Muscle of back (tissue), 3 donors: ENCODE measurements at regions not wholly inside any gene's neighbourhood (a gene's known extent, or its start where the extent isn't known, plus 50 kb on each side); places are given as distances from the start of the nearest gene placed in this dataset.
"Not testable (repeated sequence)": the region's sequence is repeated elsewhere in the genome, so short reads cannot be mapped to it uniquely, and the experiment has no call there.

Experiments
- DNase-seq, 3 donors: peaks; one replicate each; pipeline versions ENCODE4 v3.0.0 to v3.0.0-alpha.2; 2013

DNA sequence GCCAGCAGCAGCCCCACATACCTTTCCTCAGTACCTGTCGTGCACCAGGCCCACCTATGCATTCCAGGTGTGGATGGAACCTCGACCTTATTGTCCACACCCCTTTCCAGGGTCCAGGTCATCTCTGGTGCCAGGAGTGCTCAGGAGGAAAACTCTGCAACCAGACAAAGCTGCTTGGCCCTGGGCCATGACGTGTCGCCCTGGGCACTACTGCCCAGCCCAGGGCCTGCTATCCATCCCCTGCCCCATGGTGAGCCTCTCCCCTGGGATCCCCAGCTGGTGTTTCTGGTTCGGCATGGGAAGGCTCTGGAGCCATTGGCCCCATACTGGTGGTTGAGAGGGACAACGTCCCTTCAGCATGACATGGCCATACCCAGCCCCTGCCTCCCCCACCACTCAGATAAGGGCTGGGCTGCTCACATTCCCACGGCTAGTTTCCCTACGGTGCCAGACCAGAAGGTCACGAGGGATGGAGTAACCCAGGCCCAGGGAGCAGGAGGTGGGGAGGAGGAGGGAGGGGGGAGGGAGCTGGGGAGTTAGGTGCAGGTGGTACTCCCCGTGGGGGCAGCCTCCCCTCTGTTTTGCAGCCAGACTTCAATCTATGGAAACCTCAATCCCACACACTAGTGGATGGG is 123.2 kb upstream of the MTLN start:
- DNase-seq: not testable (repeated sequence)

DNA sequence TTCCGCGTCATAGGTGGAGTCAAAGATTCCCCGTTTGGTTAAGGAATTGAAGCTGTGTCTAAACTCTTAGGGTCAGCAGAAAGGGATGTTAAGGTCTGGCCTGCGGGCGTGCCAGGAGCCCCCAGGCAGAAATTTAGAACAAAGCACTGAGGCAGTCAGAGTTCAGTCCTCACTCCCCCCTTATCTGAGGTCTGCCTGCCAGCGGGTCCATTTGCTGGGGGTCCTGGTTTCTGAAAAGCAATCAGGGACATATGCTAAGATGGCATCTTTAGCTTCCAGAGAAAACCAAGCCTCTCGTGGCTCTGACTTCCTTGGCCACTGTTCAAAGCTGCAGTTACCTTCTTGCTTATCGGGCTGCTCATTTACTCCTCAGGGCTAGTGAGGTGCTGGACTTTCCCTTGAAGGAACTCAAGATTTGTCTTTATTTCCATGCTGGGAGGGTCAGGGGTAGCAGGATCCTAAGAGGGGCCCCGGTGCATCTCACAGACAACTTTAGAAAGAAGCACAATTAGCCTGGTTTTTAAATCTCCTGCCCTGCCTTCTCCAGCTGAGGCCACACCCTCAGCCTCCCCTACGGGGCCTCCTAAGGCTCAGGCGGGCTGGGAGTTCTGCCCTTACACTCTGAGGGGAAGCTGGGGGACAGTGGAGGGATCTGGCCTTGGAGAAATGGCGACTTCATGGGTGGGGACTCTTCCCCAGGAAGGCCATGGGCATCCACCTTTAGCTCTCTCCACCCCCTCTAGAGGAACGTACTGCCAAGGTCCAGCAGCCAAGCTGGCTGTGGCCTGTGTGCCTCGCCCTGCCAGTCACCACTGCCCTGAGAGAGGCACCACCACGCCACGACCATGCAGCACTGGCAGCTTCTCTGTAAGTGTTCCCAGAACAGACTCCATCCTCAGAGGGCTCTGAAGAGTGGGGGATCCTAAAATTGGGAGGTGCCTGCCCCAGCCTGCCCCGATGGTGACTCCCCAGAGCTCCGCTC is 121.1 kb upstream of the MTLN start:
- not testable (repeated sequence) for DNase-seq

- not testable (repeated sequence) for DNase-seq
Measured at GRCh38 chr2:110331625-110332024, 119.3 kb upstream of the MTLN start.

DNA sequence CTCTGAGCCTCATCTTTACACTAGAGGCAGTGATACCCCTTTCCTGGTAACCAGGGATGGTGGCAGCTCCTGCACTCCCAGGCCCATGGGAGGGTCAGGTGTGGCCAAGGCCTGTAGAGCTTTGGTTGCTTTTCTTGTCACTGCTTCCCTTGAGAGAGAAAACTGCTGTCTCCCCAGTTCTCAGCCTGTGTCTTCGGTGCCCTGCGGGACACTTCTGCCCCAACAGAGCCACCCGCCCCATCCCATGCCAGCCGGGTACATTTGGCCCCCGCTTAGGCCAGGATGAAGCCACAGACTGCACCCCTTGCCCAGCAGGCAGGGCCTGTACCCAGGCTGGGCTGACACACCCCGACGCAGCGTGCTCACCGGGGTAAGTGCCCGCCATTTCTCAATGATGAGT is 117.4 kb upstream of the MTLN start:
- not testable (repeated sequence) for DNase-seq

- not testable (repeated sequence) for DNase-seq
Measured at GRCh38 chr2:110329158-110329557, 116.8 kb upstream of the MTLN start.

GRCh38 chr2:110328677-110329076 is 116.3 kb upstream of the MTLN start:
- DNase-seq: not testable (repeated sequence)

DNA sequence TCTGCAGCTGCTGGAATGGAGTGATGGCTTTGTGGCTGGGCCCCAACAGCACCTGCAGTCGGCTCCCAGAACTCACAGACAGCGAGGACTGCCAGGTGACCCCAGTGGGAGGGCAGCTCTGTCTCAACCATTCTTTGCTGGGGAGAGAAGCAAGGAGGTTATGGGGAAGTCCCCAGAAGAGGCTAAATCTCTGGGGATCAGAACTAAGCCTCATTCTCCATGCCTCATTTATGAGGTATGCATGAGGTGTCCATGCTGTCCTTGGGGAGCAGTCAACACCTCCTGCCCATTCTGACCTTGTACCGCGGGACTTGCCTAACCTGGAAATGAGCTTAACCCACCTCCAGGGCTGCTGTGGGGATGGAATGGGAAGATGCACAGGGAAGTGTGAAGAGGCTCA is 111.5 kb upstream of the MTLN start:
- DNase-seq: not testable (repeated sequence)

DNA sequence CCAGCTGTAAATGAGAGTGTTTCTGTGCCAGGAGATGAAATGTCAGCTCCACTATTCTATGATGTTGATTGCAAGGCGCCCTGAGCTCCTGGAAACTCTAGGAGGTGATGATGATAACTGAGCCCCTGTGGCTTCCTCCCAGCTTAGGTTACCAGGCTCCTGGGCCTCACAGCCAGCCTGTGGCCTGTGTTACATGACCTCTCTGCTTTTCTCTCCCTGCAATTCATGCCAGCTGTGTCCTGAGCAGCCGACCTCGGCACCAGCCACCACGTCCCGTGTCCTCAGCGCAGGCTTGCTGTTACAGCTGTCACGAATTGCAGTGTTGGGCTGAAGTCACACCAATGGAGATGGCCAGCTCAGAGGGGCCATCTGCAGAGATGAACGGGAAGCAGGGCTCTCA is 110.2 kb upstream of the MTLN start:
- DNase-seq: not testable (repeated sequence)

DNA sequence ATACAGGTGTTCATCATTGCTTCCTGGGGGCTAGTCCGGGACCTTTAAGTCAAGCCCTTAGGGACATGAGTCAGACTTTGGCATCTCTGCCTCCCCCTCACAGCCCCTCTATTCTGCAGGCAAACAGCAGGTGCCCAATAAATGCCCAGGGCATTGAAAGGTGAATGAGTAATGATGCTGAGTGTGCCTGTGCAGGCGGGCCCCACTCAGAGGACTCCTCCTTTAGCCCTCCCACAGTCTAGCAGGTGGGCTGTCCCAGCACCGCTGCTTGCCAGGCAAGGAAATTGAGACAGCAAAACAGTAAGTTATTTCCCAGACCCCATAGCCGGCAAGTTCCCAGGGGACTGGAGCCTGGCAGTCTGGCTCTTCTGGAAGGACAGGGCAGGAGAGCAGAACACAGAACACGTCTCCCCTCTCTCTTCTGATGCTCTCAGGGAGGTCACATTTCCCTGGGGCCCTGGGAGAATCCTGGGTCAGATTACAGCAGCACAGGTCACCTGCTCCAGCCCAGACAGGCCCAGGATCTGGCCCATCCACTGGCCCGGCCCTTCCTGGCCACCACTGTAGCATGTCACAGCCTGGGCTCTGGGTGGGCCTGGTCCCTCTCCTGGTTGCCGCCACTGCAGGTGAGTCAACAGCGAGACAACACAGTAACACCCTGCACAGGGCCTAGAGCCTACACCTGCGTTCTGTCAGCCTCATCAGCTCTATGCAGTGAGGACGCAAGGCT is 108.7 kb upstream of the MTLN start:
- not testable (repeated sequence) for DNase-seq

GRCh38 chr2:110318898-110319297 is 106.6 kb upstream of the MTLN start:
- DNase-seq: not testable (repeated sequence)

- not testable (repeated sequence) for DNase-seq
Measured at GRCh38 chr2:110317377-110317776, 105.0 kb upstream of the MTLN start.

DNA sequence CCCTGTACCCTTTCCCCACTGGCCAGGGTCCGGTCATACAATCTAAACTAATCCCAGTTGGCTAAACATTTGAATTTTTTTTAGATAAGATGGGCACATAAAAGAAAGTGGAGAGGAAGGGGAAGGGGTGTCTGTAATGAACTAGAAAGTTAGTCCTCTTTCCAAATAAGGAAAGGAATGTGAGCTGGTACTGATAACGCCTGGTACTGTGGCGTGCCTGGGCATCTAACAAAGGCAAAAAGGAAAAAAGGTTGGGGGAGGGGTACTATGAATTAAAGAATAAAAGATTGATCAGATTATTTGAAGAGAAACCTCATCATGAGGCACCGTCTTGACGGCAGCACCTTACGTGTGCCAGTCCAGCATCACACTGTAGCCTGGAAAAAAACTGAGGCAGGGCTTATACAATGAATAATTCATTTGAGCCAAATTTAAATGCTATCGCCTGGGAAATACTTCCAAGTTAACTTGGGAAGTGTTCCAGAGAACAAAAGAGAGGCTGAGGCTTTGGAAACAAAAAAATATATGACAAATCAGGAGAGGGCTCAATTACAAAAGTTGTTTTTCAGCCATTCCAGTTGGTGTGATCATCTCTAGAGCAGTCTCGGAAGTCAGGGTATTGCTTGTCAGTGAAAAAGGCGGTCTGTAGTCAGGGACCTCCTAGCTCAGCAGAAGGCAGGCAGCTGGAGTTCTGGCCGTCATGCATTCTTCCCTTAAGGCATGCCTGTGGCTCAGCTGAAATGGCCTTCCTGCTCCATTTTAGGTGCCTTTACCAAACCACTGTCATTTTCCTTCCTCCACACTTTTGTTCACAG is 103.9 kb upstream of the MTLN start:
- not testable (repeated sequence) for DNase-seq

DNA sequence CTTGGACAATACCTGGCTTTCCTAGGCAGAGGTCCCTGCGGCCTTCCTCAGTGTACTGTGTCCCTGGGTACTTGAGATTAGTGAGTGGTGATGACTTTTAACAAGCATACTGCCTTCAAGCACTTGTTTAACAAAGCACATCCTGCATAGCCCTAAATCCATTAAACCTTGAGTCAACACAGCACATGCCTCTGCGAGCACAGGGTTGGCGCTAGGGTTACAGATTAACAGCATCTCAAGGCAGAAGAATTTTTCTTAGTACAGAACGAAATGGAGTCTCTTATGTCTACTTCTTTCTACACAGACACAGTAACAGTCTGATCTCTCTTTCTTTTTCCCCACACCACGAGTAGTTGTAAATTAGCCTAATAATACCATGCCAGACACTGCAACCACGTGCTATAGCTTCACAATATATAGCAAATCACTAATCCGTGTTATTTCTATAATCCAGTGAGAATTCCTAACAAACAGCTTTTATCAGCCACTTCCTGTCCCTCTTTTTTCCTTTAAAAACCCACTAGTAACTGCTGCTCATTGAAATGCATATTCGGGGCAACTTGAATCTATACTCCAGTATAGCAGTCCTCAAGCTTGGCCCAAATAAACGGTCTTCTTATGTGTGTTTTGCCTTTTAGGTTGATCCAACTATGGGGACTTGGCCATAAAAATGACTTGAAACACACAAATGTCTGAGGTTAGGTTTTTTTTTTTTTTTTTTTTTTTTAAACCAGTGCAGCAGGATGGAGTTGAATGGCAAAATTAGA is 102.9 kb upstream of the MTLN start:
- DNase-seq: not testable (repeated sequence)

- DNase-seq: not testable (repeated sequence)
Measured at GRCh38 chr2:110314472-110314871, 102.1 kb upstream of the MTLN start.

GRCh38 chr2:110313032-110313431 is 100.7 kb upstream of the MTLN start:
- DNase-seq: not testable (repeated sequence)

DNA sequence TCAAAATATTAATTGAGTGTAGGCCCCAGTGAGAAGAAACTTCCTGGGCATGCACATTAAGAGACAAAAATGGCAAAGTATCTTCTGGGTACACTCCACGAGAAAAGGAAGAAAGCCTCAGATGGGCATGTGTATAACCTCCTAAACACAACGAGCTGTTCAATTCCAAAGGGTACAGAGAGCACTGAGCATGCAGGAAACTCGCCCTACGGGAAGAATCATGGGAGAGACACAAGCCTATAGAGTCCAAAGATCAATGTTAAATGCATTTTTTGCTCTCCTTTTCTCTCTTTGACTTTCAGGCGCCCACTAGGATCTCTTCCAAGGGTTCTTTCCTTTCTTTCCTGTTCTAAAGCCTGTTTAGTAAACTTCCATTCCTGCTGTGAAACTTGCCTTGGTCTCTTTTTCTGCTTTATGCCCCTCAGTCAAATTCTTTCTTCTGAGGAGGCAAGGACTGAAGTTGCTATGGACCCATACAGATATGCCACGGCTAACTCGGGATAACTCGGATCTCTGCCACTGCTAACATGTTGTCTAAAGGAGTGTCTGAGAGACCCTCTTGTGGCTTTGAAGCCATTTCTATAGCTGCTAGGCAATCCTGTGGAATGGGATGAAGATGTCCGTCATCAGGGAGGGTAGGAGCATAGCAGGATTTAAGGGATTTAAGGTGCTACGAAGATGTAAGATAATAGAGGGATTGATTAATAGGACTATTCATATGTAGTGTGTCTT is 99.5 kb upstream of the MTLN start:
- not testable (repeated sequence) for DNase-seq

DNA sequence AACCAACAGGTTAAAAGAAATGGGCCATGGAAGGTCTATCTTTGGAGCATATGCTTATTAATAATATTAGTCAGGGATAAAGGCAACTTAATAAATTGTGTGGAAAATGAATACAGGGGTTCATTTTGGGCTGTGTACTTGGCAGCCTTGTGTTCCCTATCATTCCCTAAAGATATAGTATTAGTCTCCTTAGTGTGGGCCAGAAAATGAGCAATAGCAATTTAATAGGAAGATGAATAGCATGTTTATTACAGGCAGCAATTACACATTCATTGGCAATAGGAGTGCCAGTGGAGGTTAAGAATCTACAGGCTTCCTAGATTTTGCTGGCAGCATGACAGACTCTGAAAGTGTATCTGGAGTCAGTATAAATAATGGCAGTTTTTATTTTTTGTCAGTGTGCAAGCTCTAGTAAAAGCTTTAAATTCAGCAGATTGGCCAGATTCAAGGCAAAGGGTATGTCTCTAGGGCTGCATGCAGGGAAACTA is 98.7 kb upstream of the MTLN start:
- not testable (repeated sequence) for DNase-seq

GRCh38 chr2:110308728-110309127 is 96.4 kb upstream of the MTLN start:
- not testable (repeated sequence) for DNase-seq

DNA sequence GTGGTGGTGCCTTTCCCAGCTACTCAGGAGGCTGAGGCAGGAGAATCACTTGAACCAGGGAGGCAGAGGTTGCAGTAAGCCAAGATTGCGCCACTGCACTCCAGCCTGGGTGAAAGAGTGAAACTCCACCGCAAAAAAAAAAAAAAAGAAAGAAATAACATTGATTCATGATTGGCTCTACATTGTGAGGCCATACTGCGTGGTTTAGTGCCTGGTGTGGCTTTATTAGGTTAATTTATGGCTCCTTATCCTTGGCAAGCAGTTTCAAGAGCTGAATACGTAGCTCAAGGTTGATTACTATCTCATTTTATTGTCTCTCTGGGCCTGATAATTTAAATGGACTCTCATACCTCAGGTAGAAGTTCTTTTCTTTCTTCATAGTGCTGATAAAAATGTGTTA is 80.5 kb upstream of the MTLN start:
- not testable (repeated sequence) for DNase-seq
